ENCODE measurements at regions not wholly inside any gene's neighbourhood (a gene's known extent, or its start where the extent isn't known, plus 50 kb on each side); places are given as distances from the start of the nearest gene placed in this dataset.

DNA sequence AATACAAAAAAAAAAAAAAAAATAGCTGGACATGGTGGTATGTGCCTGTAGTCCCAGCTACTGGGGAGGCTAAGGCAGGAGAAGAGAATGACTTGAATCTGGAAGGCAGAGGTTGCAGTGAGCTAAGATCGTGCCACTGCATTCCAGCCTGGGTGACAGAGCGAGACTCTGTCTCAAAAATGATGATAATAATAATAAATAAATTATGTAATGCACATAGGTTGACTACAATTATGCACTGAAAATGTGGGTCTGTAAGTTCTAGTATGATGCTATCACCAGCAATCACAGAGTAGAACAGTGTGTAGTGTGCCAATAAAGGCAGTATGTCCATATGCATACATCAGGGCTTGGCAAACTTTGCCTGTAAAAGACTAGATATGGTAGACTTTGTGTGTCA lies 55.6 kb upstream of the MYCN start:
- no peak overlapping the region for H3K4me3 ChIP-seq (ENCODE audit: low read depth, low read length)
- TF ChIP-seq, protein P1, sequence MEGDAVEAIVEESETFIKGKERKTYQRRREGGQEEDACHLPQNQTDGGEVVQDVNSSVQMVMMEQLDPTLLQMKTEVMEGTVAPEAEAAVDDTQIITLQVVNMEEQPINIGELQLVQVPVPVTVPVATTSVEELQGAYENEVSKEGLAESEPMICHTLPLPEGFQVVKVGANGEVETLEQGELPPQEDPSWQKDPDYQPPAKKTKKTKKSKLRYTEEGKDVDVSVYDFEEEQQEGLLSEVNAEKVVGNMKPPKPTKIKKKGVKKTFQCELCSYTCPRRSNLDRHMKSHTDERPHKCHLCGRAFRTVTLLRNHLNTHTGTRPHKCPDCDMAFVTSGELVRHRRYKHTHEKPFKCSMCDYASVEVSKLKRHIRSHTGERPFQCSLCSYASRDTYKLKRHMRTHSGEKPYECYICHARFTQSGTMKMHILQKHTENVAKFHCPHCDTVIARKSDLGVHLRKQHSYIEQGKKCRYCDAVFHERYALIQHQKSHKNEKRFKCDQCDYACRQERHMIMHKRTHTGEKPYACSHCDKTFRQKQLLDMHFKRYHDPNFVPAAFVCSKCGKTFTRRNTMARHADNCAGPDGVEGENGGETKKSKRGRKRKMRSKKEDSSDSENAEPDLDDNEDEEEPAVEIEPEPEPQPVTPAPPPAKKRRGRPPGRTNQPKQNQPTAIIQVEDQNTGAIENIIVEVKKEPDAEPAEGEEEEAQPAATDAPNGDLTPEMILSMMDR (IDR thresholded peaks at IDR 0.05; ENCODE audit: borderline replicate concordance, insufficient read depth, low read depth, low read length), result no peak

DNA sequence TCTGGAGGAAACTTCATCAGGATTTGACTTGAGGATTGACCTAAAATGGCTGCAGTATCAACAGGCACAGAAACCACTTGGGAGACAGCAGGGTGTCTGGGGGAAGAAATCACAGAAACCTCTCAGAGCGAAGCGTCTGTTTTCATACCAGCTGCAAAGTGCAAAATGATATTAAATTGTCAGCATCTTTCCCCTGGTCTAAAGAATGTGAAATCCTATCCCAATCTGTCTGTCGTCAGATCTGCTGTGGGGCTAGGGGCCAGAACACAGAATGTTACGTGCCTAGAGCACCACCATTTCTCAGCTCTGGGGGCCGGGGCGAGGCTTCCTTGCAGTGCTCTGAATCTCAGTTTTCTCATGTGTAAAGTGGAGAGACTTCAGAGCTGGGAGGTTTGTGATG lies 54.1 kb upstream of the MYCN start:
- TF ChIP-seq, protein P1 (IDR thresholded peaks at IDR 0.05; ENCODE audit: borderline replicate concordance, insufficient read depth, low read depth, low read length), result no peak

DNA sequence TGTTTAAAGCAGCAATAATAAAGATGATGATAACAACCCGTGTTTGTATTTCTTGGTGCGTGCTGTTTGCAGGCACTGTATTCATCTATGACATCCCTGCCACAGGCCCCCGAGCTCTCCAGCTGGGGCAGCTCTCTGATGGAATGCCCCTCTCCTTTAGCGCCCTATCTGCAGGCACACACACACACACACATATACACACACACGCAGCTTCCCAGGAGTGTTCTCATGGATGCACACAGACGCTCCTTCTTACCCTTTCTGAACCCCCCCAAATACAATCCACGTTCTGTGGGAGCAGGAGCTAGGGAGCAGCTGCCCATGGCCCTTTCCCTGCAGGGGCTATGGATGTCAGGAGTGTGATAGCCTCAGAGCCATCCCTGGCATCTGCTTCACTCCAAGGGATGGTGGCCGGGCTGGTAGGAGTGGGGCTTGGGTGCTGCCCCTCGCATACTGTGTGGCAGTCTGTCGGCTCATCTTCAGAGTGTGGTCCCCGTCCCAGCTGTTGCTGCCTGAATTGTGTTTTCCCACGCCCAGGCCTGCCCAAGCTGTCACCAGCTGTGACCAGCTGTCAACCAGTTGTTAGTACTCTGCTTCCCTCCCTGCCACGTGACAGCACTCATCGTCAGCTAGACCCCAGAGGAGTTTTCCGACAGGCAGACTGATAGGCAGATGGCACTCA lies 50.8 kb upstream of the MYCN start:
- H3K4me3 ChIP-seq (ENCODE audit: low read depth, low read length), result no peak overlapping the region
- TF ChIP-seq, protein P1 (IDR thresholded peaks at IDR 0.05; ENCODE audit: borderline replicate concordance, insufficient read depth, low read depth, low read length), result no peak

More for the DNA sequence above, 54.1 kb upstream of the MYCN start:
- no peak overlapping the region for H3K4me3 ChIP-seq (ENCODE audit: low read depth, low read length)

DNA sequence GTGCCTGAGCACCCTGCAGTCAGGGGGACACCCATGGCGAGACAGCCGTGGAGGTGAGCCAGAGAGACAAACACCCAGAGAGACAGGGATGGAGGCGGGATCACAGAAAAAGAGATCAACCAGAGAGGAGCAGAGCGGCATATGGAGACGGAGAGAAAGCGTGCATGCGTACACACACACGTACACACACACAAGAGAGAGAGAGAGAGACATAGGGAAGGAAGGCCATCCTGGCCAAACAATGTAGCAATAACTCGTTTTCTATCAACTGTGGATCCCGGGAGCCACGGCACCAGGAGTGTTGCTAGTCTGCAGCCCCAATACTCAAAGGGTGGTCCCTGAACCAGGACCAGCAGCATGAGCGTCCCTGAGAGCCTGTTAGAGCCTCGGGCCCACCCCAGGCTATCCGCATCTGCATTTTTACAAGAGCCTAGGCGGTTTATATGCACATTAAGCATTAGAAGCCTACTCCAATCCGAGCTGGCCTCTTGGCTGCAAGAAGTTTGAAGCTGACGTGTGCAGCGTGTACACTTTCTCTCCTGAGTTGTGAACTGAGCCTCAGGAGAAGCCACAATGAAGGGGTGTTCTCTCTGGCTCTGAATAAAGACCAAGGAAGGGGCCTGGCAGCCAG lies 50.1 kb upstream of the MYCN start:
- no peak overlapping the region for H3K4me3 ChIP-seq (ENCODE audit: low read depth, low read length)
- TF ChIP-seq, protein P1 (IDR thresholded peaks at IDR 0.05; ENCODE audit: borderline replicate concordance, insufficient read depth, low read depth, low read length), result no peak

Measured in GM12875 (cell line).